ENCODE measurements at regions not wholly inside any gene's neighbourhood (a gene's known extent, or its start where the extent isn't known, plus 50 kb on each side); places are given as distances from the start of the nearest gene placed in this dataset.

- H3K79me2 ChIP-seq (ENCODE audit: control insufficient read depth, insufficient read depth, low read length) = no peaks in the 10 kb centered on the region
- ChIA-PET POLR2A (no interaction called here), CTCF (no interaction called here)
- FAIRE-seq = no peak
- H3K9ac ChIP-seq (replicated peaks; ENCODE audit: extremely low read depth, insufficient read depth, low read length) = no peak overlapping the region
- H3K27me3 ChIP-seq (ENCODE audit: control insufficient read depth in 2 of 2, insufficient read depth in 2 of 2, low read length in 2 of 2) = no peaks in the 10 kb centered on the region
- H3K4me3 ChIP-seq (replicated peaks in 1 of 3; ENCODE audit: insufficient read depth in 1 of 3, low read depth in 1 of 3, low read length in 3 of 3) = no peak overlapping the region
- no peak overlapping the region for H3K4me2 ChIP-seq (ENCODE audit: insufficient read depth, low read length)
- no peaks in the 10 kb centered on the region for H3K9me1 ChIP-seq (replicated peaks; ENCODE audit: control insufficient read depth, extremely low read depth, insufficient read depth, low read length)
- no peaks in the 10 kb centered on the region for H3K9me3 ChIP-seq (replicated peaks; ENCODE audit: control insufficient read depth, insufficient read depth, low read length)
- no peaks in the 10 kb centered on the region for H3K36me3 ChIP-seq (ENCODE audit: control insufficient read depth in 2 of 2, extremely low read depth in 1 of 2, insufficient read depth in 2 of 2, low read length in 2 of 2)
- no peak for TF ChIP-seq MYC (IDR thresholded peaks at IDR 0.05; ENCODE audit: low read depth, low read length)
- TF ChIP-seq EZH2 (IDR thresholded peaks at IDR 0.05; ENCODE audit: borderline replicate concordance, low read depth, low read length, severe bottlenecking) = no peak
- TF ChIP-seq JUN (IDR thresholded peaks at IDR 0.05; ENCODE audit: borderline replicate concordance, insufficient read depth, insufficient read length, low read depth) = no peak
- TF ChIP-seq GATA2 (IDR thresholded peaks at IDR 0.05; ENCODE audit: insufficient read depth, insufficient read length, low read depth, low read length) = no peak
- no peak for TF ChIP-seq POLR2A (IDR thresholded peaks at IDR 0.05; ENCODE audit: low read depth, low read length)
- TF ChIP-seq FOS (IDR thresholded peaks at IDR 0.05; ENCODE audit: borderline replicate concordance, insufficient read depth, low read length) = no peak
- TF ChIP-seq CTCF (IDR thresholded peaks at IDR 0.05; ENCODE audit: extremely low read depth in 1 of 2, insufficient read depth in 1 of 2, low read depth in 1 of 2, low read length in 2 of 2) = no peak
- no peak for TF ChIP-seq POLR2AphosphoS5 (IDR thresholded peaks at IDR 0.05; ENCODE audit: insufficient read depth, low read depth, low read length)
- no peak for TF ChIP-seq MAX (IDR thresholded peaks at IDR 0.05; ENCODE audit: insufficient read depth, insufficient read length)
- dilution Hi-C loops (cut with MboI; ENCODE audit: extremely low pct_ligation_motif_present, low sequenced_read_pairs) = no loop called here
- no peak overlapping the region for H2AFZ ChIP-seq (ENCODE audit: low read depth, low read length)
- H4K20me1 ChIP-seq (replicated peaks; ENCODE audit: control insufficient read depth, extremely low read depth, insufficient read depth, low read length) = no peaks in the 10 kb centered on the region
- DNase-seq (ENCODE audit: low read depth, low spot score) = no peak
- H3K4me1 ChIP-seq (ENCODE audit: control insufficient read depth, extremely low read depth, insufficient read depth, low read length) = no peaks in the 10 kb centered on the region
- no peak overlapping the region for H3K27ac ChIP-seq (ENCODE audit: insufficient read depth, low read depth, low read length)
- intact Hi-C loops (cut with micrococcal nuclease) = no loop called here
- no TSS peak for BruUV-seq (replicated peaks)
Observed at GRCh38 chr10:7056216-7056615, 354.6 kb downstream of the SFMBT2 start.
